ENCODE measurements at regions not wholly inside any gene's neighbourhood (a gene's known extent, or its start where the extent isn't known, plus 50 kb on each side); places are given as distances from the start of the nearest gene placed in this dataset.

DNA sequence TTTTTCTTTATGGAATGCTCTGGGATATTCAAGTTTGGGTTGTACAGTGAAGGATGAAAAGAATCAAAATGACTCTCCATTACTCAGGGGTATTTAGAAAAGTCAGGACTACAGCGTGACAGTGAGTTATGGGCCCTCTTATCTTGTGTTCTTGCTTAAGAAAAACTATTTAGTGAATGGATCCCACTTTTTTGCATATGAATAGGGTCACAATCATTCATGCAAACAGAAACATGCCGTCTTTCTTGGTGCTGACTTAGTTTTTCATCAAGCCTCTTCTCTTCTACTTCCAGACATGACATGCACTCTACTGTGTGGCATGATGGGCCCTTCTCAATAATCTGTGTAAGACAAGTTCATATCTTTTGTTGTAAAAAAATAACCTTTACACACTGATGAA, 488.4 kb upstream of the MMS22L start:
- TF ChIP-seq POLR2A (IDR thresholded peaks at IDR 0.05; ENCODE audit: low read depth, low read length) (no peak), MYC (IDR thresholded peaks at IDR 0.05; ENCODE audit: insufficient read depth, insufficient read length, insufficient replicate concordance, low read length, severe bottlenecking) (no peak), TBL1XR1 (IDR thresholded peaks at IDR 0.05; ENCODE audit: low read depth, low read length) (no peak), ZZZ3 (IDR thresholded peaks at IDR 0.05; ENCODE audit: control insufficient read depth, insufficient read length, low read depth) (no peak), EZH2 (IDR thresholded peaks at IDR 0.05; ENCODE audit: borderline replicate concordance, control insufficient read depth, low read depth, low read length) (no peak), CBX5 (IDR thresholded peaks at IDR 0.05; ENCODE audit: low read depth) (no peak), ZNF384 (IDR thresholded peaks at IDR 0.05; ENCODE audit: borderline replicate concordance, low read depth, low read length) (no peak), EED (IDR thresholded peaks at IDR 0.05; ENCODE audit: low read depth) (no peak)
- TF ChIP-seq, protein P1, sequence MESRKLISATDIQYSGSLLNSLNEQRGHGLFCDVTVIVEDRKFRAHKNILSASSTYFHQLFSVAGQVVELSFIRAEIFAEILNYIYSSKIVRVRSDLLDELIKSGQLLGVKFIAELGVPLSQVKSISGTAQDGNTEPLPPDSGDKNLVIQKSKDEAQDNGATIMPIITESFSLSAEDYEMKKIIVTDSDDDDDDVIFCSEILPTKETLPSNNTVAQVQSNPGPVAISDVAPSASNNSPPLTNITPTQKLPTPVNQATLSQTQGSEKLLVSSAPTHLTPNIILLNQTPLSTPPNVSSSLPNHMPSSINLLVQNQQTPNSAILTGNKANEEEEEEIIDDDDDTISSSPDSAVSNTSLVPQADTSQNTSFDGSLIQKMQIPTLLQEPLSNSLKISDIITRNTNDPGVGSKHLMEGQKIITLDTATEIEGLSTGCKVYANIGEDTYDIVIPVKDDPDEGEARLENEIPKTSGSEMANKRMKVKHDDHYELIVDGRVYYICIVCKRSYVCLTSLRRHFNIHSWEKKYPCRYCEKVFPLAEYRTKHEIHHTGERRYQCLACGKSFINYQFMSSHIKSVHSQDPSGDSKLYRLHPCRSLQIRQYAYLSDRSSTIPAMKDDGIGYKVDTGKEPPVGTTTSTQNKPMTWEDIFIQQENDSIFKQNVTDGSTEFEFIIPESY (IDR thresholded peaks at IDR 0.05), result no peak
- TF ChIP-seq, protein P2, sequence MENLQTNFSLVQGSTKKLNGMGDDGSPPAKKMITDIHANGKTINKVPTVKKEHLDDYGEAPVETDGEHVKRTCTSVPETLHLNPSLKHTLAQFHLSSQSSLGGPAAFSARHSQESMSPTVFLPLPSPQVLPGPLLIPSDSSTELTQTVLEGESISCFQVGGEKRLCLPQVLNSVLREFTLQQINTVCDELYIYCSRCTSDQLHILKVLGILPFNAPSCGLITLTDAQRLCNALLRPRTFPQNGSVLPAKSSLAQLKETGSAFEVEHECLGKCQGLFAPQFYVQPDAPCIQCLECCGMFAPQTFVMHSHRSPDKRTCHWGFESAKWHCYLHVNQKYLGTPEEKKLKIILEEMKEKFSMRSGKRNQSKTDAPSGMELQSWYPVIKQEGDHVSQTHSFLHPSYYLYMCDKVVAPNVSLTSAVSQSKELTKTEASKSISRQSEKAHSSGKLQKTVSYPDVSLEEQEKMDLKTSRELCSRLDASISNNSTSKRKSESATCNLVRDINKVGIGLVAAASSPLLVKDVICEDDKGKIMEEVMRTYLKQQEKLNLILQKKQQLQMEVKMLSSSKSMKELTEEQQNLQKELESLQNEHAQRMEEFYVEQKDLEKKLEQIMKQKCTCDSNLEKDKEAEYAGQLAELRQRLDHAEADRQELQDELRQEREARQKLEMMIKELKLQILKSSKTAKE (IDR thresholded peaks at IDR 0.05; ENCODE audit: low read depth, poor library complexity, severe bottlenecking), result no peak
- TF ChIP-seq, protein P3, sequence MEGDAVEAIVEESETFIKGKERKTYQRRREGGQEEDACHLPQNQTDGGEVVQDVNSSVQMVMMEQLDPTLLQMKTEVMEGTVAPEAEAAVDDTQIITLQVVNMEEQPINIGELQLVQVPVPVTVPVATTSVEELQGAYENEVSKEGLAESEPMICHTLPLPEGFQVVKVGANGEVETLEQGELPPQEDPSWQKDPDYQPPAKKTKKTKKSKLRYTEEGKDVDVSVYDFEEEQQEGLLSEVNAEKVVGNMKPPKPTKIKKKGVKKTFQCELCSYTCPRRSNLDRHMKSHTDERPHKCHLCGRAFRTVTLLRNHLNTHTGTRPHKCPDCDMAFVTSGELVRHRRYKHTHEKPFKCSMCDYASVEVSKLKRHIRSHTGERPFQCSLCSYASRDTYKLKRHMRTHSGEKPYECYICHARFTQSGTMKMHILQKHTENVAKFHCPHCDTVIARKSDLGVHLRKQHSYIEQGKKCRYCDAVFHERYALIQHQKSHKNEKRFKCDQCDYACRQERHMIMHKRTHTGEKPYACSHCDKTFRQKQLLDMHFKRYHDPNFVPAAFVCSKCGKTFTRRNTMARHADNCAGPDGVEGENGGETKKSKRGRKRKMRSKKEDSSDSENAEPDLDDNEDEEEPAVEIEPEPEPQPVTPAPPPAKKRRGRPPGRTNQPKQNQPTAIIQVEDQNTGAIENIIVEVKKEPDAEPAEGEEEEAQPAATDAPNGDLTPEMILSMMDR (IDR thresholded peaks at IDR 0.05 in 2 of 3, conservative IDR thresholded peaks at IDR 0.05 in 1 of 3; ENCODE audit: control insufficient read depth in 2 of 3, extremely low read depth in 1 of 3, insufficient read depth in 1 of 3, low read depth in 3 of 3, low read length in 3 of 3), result no peak

All from GM12878 (cell line).